GM19240 (cell line): ENCODE measurements at regions not wholly inside any gene's neighbourhood (a gene's known extent, or its start where the extent isn't known, plus 50 kb on each side); places are given as distances from the start of the nearest gene placed in this dataset.
"Not testable (repeated sequence)": the region's sequence is repeated elsewhere in the genome, so short reads cannot be mapped to it uniquely, and the experiment has no call there.

Experiments used
- DNase-seq: peaks from one replicate; pipeline ENCODE4 v3.0.0; 2011; ENCODE audit warnings: low spot score; ENCODE audit not compliant: insufficient read length

DNA sequence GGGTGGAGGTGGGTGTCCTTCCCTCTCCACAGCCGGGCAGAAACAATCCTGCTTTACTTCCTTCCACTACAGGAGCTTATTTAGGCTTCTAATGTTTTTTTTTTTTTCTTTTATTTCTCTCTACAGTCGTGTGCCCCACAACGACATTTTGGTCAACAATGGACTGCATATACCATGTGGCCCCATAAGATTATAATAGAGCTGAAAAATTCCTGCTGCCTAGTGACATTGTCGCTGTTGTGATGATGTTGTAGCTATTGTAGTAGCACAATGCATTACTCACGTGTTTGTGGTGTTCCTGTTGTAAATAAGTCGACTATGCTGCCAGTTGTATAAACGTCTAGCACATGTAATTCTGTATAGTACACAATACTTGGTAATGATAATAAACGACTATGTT is 153.7 kb downstream of the IL20RB start:
- no peak for DNase-seq

DNA sequence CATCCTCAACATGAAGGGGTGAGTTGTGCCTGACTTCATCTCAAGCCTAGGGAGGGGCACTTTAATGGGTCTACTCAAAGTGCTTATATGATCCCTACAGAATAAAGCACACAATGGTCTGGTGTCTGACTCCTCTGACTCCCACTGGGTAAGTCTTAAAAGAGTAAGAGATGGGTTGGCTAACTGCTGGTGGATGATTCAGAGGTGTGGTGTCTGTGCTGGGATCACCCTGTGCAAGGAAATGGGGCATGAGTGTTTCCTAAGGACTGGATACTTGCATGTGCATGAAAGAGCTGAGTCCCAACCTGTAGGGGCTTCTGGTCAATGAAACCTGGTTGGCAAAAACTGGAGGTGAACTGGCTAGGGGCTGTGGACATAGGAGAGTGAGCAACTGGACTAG is 158.8 kb downstream of the IL20RB start:
- DNase-seq = no peak

DNA sequence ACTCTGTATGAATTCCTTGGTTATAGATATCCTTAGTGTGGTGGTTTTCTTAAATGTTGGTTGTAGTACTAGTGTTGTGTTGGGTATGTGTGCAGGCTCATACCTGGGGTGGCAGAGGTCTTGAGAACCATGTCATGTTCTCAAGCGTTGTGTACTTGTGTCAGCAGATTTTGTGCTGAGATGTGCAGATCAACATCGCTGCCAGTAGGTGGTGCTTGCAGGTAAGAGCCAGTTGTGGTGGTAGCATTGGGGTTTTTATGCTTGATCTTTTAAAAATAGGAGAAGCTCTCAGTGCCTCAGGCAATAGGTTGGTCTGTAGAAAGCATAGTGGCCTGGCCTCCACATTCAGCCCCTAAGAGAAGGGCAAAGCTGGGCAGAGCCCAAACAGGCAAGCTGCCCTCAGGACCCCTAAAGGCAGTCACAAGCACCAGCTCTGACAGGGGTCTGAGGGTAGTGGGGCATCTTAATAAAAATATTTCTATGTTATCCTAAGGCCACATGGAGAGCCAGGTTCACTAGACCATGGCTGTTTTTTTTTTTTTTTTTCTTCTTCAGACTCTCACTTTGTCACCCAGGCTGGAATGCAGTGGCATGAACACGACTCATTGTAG is 164.0 kb downstream of the IL20RB start:
- DNase-seq = no peak

DNA sequence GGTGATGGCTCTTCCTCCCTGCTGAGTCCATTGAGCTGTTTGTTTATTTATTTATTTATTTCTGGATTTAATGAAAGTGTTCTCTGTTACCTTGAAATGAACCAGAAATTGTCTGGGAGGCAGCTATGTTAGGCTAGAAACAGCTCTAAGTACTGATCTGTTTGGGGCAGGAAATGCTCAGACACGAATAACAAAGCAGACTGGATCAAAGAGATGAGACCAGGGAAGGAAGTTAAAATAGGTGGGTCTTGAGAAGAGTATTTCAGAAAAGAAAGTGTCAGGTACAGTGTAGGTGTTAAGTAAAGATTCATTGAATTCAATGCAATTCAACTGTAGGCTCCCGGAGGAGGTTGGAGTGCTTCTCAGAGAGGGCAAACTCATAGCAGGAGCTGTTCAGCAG is 173.3 kb downstream of the IL20RB start:
- no peak for DNase-seq

DNA sequence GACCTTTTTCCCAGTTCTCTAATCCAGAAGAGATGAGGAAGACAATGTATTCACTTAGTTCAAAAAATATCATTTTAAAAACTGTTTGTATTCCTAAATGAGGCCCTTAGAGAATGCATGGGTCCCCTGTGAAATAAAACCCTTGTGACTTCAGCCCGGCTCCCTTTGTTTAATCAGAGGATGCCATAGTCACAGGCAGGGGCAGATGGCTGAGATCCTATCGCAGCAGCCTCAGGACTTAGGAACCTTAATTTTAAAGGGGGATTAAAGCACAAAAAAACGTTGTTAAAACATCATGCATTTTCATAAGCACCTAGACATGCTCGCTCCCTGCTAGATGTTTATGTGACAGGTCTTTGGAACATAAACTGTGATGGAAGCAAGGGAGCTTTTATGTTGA is 176.6 kb downstream of the IL20RB start:
- DNase-seq = no peak

DNA sequence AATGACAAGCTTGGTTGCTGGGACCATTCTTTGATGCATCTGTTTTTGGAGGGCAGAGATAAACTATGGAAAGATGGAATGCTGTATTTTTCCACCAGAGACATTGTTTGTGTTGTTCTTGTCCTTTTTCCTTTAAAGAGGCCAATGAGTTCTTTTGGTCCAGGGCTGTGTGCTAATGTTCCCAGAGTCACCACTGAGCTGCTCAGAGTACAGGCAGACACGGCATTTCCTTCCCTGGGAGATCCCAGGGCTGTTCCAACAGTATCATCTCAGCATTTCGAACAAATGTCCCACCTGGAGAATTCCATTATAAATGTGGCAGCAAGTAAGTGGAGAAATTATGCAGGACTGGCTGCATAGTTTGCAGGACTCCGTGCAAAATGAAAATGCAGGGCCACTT is 190.6 kb downstream of the IL20RB start:
- DNase-seq = no peak

DNA sequence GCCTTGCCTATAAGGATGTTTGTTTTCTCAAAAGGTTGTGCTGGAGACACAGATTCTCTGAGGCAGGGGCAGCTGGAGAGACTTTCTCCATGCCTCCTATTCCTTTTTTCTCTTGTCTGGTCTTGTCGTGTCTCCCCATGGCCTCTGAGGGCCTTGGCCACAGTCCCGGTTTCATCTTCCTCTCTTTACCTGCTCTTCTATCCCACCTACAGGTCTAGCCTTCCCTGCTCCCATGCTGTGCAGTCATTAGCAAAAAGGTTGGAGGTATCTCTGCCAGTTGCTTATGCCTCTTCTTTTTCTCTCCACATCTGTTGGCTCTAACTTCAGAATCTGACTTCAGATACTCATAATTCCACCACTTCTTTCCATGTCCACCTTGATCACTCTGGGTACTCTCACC is 191.1 kb downstream of the IL20RB start:
- DNase-seq = no peak

DNA sequence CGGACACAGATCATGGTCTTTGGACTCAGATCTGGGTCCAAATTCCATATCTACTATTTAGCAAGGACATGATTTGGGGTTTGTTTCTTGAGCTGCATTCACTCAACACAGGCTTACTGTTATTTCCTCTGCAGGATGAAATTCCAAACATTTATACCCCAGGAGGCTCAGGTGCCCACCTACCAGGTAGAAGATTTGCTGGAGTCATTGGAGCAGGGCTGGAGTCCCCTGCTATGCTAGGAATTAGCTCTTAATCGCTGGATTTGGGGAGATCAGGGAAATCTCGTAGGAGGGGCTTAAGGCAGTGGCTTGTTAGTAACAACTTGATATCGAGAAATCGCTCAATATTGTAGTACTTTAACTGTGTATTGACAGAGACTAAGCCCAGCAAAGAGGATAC is 193.0 kb downstream of the IL20RB start:
- DNase-seq = no peak

DNA sequence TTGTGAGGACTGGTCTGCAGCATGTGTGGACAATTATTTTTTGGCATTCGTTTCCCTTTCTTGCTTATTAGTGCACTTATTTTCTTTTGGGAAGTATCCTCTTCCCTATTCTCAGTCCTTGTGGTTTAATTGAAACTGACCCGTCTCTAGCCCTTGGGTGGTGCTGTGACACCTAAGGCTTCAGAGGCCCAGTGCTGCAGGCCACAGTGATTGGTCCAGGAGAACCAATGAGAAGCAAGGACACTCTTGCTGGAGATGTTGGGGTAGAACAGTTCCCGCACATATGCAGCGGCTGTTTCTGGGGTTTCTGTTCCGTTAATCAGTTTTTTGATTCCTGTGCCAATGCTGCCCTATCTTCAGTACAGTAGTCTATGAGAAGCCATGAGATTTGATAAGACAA is 195.3 kb downstream of the IL20RB start:
- DNase-seq = not testable (repeated sequence)

DNA sequence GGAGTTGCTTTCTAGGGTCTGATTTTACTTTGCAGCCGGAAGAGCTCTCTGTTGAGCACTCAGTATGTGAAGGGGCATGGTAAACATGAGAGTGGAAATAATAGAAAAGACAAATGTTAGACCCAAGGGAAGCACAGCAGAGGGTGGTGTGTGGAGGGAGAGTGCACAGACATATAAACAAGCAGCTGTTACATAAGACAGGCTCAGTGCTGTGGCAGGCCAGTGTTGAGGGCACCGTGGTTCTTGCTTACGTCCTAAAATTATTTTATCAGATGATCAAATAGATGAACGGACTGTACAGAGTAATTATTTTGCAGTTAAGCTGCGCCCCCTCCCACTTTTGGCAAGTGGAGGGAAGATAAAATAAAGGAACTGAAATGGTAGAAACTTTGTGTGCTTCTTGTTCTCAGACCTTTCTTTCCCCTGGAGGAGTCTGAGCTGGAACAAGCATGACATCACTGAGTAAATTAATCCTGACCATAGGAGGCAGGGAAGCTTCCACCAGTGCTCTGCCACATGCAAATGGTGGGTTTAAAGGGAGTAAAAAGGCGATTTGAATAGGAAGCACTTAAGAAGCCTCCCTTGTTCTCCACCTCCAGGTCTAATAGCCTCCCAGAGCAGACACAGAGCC is 205.6 kb downstream of the IL20RB start:
- no peak for DNase-seq

DNA sequence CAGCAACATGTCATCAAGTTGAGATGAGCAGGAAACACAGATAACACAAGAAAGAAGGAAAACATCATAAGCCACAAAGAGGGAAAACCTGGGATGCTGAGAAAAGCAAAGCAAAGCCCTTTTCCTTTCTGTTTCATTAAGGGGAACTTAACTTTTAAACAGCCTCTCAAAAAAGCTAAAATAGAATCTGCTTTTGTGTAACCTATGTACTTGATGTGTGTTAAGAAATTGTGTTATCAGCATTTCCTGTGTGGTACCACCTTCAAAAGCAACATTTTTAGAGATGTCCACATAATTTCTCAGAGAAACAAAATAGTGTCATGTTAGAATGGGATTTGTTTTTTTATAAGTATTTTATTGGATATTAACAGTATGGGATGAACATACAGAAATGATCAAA is 206.2 kb downstream of the IL20RB start:
- DNase-seq = no peak

DNA sequence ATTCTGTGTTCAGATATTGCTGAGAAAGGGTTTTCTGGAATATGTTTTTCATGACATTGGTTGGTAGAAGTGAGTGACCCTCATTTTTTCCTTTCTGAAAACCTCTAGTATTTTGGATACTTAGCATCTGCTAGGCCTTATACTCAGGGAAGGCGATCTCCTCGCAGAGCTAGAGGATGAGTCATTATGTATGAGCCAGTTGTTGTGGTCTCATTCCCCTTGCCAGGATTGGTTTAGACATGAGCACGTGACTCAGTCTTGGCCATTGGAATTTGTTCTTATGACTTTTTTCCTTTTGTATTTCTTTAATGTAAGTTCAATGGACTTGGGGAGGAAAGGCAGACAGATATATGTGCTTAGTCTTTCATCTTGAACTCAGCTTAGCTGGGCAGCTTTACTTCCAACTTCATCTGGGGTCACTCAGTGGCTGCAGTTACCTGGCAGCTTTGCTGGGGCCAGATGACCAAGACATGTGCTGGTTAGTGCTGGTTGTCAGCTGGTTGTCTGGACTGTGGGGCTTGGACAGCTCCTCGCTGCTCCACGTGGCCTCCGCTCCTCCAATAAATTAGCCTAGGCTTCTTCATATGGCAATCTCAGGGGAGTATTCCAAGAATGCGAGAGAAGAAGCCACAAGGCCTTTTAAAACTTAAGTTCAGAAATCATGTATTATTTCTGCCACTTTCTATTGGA is 207.5 kb downstream of the IL20RB start:
- no peak for DNase-seq

DNA sequence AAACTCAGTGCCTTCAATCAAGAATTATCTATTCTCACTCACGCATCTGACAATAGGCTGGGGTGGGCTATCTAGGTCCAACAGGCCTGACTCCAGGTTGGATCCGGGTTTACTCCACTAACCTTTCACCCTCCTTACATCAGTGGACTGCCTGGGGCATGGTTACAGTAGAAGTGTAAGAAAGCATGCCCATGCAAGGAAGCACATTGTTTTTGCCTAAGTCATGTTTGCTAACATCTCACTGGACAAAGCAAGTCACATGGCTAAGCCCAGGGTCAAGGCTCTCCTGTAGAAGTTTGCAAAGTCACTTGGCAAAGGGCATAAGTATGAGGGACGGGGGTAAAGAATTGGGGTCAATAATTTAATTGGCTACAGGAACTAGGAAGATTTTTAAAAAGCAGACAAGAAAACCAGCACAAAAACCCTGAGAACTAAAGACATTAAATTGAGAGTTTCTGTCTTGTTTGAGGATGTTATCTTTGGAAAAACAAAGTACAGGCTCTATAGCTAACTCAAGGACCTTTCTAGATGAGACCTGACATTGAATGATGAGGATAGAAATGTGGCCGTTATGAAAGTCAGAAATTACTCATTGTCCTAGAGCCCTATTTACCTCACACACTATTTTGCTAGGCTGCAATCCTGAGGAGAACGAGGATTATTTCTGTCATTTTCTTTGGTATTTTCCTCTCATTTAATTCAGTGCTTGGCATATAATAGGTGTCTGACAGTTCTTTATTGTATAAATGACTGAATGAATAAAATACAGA is 214.2 kb downstream of the IL20RB start:
- no peak for DNase-seq

DNA sequence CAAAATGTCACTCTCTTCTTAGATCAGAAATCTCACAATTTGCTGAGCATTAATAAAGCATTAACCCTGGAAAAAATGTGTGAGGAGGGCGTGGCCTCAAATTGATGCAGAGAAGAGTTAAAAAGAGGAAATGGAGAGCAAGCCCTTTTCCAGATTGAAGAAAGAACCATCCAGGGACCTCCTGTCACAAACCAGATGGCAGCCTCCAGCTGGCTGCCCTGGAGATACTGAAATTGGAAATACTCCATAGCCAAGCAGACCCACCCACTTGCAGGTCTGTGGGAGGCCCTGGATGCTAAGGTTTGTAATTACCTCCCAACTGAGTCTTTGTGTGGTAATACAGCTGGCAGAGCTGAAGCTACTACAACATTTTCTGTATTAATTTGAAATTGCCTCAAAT is 214.9 kb downstream of the IL20RB start:
- DNase-seq = no peak

DNA sequence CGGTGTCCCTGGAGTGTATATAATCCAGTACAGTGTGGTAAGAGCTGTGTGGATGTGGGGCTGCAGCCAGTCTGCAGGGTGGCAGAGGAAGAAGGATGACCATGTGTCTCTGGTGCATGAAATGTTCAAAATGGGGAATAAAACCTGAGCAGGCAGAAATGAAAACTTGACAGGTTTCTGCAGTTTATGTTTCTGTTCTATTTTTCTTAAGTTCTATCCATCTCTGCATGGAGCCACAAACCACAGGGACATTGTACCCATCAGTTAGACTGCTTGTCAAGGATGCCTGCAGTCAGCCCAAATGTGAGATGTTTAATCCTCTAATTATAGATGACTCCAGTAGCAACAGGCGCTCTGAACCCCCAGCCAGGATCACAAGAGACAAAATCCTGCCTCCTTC is 216.7 kb downstream of the IL20RB start:
- DNase-seq = no peak

DNA sequence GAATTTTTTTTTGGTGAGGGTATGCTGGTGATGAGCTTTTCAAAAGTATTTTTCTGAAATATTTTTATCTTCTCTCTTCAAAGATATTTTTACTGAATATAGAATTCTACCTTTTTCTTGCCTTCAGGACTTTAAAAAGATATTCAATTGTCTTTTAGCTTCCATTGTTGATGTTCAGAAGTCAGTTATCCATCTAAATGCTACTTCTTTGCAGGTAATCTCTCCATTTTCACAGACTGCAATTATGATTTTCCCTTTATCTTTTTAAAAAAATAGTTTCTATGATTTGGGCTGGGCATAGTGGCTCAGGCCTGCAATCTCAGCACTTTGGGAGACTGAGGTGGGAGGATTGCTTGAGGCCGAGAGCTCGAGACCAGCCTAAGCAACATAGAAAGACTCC is 222.4 kb downstream of the IL20RB start:
- no peak for DNase-seq

DNA sequence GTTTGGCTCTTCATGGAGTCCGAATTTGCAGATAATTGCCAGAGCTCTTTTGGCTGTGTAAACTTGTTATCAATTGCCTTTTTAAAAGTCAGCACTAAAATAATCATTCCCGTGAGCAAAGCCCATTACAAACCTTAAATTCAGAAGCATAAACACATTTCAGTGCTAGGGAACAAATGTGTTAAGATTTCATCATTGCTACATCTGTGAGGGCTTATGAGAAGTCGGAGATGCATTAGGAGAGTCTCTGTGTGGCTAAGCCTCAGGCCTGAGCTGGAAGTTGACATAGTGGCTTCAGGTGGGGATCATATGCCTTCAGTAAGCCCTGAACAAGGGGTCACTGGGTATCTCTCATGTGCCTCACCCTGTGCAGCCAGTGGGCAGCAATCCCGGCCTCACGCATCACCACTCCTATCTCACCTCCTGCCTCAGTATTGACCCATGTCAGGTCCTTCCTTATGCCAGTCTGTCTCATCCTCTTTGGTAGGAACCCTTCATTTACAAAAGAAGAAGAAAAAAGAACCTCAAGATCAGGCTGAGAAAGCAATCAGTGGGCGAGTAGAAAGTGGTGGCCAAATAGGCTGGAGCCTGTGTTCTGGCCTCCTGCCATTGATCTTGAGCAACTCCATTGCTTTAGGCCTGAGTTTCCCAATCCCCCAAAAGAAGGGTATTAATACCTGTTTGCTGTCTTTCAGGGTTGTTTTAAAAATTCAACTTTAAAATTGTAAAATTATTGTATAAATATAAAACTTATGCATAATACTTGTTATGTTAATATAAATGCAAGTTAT is 233.5 kb downstream of the IL20RB start:
- DNase-seq = no peak

DNA sequence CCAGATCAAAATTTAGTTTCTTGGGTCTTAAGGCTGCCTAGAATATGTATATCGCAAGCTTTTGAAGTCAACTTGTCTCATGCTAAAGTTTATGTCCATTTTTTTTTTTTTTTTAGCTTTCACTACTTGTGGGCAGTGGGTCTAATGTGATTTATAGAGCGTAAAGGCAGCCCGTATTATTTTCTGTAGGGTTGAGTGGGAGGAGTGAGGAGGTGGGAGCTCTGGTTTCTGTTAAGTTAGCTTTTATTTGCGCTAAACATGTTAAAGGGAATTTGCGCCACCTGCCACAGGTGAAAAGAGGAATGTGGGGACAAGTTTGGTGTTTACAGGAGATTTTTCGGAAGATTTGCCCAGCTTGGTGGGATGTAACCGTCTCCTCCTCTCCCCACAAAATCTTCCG is 234.2 kb downstream of the IL20RB start:
- no peak for DNase-seq

DNA sequence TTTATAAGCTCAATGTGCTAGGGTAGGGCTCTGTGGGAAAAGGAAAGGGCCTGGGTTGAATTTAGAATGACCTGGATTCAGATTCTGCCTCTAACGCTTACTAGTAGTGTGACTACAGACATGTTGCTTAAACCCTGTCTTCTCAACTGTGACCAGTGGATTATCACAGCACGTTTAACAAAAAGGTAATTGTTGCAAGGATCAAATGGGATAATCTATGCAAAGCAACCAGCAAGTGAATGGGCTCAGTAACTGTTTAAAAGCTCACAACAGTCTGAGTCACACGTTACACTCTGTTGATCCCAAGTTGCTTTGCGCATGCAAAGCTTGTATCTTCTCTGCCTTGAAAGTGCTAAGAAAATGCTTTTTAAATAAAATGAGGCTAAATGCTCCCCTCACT is 236.5 kb downstream of the IL20RB start:
- no peak for DNase-seq

DNA sequence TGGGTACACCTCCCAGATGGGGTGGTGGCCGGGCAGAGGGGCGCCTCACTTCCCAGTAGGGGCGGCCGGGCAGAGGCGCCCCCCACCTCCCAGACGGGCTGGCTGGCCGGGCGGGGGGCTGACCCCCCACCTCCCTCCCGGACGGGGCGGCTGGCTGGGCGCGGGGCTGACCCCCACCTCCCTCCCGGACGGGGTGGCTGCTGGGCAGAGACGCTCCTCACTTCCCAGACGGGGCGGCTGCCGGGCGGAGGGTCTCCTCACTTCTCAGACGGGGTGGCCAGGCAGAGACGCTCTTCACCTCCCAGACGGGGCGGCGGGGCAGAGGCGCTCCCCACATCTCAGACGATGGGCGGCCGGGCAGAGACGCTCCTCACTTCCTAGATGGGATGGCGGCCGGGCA is 240.6 kb downstream of the IL20RB start:
- not testable (repeated sequence) for DNase-seq

DNA sequence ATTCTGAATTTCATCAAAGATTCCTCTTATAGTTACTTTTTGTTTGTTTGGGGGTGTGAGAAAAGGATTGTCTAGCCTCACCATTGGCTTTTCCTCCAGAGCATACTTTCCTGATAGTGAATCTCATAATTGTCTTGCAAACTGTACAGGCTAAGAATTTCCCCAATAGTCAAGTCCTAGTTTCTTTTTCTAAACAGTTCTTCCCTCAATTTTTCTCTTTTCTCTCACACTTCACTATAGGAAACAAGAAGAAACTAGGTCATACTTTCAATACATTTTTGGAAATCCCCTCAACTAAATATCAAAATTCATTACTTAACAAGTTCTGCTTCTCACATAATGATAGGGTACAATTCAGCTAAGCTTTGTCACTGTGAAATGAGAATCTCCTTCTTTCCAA is 241.9 kb downstream of the IL20RB start:
- DNase-seq = no peak

DNA sequence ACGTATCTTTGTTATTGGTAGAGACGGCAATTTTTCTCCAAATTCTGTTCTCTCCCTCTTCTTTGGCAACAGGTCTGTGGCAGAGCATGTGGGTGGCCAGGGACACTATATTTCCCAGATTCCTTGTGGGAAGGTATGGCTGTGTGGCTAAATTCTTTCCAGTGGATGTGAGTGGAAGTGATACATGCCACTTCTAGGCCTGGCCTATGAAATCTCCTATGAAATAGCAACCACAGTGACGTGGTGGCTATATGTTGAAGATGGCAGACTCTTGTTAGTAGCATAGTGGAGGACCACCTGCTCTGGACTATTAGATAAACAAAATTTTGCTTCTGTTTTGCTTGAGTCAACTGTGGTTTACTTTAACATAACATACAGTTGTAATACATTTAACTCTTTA is 243.3 kb downstream of the IL20RB start:
- no peak for DNase-seq
